NCI-H2029 treated with DMSO at 0.1 percent for 48 hours (cell line): ENCODE measurements at regions not wholly inside any gene's neighbourhood (a gene's known extent, or its start where the extent isn't known, plus 50 kb on each side); places are given as distances from the start of the nearest gene placed in this dataset.
"Not testable (repeated sequence)": the region's sequence is repeated elsewhere in the genome, so short reads cannot be mapped to it uniquely, and the experiment has no call there.

Experiments used
- DNase-seq: peaks from one replicate; lab custom pipeline; 2025; lab: John Stamatoyannopoulos, UW

DNA sequence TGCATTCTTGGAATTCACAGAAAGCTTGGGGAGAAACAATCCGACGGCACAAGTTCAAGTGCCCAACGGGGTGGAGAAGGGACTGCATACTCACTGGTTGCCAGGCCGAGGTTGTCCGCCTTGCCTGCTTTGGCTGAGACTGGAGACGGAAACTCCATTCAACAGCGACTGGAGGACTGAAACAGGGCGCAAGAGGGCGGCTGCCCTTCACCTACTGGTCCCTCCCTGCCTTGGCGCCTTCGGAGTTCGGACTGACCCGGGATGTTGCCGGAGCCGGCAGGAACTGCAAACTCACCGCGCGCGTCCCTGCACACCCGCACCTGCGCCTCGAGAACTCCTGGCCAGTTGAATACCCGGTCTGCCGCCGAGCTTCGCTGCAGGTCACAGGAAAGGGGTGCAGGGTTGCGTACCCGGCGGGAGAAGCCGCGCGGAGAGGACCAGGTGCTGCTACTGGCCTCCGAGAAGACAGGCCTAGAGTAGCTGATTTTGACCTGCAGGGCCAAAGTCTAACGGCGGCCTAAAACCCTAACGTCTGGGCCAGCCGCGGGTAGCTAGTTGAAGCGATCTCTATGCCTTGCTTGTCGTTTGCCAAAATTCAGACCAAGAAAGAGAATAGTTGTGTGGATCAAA is 132.9 kb downstream of the FAM72B start:
- DNase-seq: not testable (repeated sequence)

DNA sequence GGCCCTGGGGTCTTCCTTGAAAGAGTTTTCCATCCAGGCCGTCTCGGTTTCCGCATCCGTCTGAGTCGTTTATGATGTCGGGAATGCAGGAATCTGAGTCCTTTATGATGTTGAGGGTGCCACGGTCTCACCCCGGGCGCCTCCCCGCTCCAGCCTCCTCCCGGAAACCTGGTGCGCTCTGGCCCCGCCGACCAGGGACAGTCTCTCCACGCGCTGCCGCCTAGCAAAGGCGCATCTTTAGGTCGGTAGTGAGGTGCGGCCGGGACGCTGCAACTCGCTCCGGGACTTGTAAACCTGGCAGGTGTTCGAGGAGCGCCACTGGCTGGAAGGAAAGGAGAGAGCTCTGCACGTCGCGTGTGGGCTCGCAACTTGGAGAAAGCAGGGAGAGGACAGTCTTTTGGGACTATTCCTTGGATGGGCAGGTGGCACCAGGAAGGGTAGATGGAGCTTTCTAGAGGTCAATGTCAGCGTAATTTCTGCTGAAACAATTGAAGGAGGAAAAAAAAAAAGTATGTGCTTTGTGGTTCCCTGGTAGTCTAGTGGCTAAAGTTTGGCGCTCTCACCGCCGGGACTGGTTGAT is 132.0 kb downstream of the FAM72B start:
- not testable (repeated sequence) for DNase-seq

DNA sequence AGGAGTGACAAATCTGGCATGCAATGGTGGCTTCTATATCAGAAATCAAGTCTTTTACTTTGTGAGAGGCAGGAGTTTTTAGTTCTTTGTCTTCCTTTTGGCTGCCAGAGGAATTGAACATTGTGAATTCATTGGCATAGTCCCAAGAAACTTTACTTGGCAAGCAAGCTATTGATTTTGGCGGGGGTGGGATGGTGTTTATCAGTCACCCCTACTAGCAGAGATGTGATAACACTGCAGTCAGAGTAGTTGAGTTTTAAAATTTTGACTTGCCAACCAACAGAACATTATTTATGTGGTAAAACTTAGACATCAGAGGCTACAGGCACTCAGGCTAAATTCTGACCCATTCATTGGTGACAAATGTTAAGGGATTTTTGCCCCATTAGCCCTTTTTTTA is 129.2 kb downstream of the FAM72B start:
- DNase-seq: not testable (repeated sequence)

DNA sequence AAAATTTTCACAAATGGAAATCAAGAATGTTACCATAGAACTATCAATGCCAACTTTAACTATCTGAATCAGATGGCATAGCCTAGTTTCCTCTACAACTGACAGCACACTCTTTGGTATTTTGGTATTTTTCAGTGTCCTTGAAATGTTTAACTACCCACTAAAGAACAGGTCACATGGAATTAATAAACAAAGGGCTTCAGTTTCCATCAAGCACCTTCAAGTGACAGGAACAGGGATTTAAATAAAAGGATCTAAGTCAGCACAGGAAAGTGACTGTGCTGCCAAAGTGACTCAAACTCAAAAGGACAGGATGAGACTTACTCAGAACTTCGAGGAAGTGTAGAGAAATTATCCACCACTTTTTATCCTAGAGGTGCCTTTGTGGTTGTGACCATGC is 117.2 kb downstream of the FAM72B start:
- DNase-seq: not testable (repeated sequence)

DNA sequence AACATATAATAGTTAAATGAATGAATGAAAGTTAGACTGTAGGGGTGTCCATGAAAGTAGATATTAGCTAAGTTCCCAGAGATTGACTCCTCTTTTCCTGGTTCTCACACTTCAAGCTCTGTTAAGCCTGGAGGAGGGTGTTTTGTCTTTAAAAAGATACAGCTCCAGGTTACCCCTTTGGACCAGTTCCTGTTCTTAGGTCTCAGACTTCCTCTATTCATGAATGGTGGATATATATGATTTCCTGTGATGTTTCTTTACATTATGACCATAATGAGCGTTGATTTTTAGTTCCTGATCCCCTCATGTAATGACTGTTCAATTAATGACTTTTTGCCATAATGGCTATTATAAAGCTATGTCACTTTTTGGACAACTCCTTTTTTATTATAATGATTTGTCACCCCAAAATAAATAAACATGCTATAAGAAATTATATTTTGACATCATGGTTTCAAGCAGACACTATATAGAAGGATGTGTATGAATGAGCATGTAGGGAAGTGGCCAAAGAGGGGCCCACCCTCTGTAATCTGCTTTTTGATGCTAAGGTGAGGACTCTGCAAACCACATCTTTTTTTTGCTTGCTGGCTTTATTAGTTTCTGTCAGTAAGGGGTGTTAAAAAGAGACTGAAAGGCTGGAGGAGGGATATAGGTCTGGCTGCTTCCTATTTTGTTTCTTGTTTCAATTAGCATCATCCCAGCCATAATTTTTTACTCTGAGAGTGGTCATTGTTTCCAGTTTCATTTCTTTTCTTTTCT is 115.2 kb downstream of the FAM72B start:
- DNase-seq: not testable (repeated sequence)

DNA sequence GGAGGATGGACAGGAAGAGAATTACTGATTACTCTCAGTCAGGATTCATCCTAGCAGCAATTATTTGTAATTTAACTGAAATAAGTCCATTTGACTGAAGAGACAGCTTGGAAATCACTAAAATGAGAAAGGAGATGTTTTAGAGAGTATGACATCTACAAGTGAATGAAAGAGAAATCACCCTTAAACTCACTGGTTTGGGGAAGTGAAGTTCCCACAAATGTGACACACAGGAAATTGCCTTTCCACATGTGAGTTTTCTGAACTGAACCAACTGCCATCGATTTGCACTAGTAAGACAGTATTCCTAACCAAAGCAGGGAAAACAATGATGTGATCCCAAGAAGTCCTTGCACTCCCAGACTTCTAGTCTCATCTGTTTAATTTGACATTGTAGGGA is 110.3 kb downstream of the FAM72B start:
- not testable (repeated sequence) for DNase-seq

DNA sequence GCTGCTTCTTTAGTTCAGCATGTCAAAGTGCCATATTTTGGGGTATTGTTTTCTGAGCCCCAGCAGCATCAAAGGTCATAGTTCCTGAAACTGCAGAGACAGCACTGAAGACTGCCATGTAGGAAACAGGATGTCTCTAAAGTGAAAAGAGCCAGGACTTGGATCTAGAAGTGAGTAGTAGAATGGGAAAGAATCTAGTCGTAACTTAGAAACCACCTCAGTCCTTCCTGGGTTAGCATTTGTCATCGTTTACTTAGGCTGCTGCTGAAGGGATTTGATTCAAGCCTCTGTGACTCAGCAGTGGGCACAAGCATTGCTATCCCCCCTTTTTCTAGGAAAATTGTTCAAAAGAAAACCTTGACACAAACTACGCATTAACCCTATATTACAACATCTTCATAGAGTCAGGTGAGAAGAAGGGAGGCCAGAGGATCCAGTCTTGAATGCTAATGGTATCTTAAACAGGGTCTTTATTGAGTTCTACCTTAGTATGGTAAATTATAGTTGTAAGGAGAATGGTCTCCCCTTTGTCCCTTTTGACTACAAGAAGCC is 108.8 kb downstream of the FAM72B start:
- DNase-seq: not testable (repeated sequence)

DNA sequence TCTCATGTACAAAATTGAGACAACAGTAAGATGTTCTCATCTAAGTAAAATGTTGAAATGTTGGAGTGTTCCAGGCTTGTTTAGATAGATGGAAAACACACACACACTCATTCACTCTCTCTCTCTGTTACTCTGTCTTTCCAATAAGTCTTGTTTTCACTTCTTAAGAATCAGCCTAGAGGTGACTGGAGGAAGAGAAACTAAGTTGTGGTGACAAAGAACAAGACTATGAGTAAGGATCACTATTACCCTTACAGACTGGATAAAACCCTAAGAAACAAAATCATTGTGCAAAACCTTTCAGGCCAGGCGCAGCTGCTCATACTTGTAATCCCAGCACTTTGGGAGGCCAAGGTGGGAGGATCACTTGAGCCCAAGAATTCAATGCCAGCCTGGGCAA is 107.5 kb downstream of the FAM72B start:
- not testable (repeated sequence) for DNase-seq

DNA sequence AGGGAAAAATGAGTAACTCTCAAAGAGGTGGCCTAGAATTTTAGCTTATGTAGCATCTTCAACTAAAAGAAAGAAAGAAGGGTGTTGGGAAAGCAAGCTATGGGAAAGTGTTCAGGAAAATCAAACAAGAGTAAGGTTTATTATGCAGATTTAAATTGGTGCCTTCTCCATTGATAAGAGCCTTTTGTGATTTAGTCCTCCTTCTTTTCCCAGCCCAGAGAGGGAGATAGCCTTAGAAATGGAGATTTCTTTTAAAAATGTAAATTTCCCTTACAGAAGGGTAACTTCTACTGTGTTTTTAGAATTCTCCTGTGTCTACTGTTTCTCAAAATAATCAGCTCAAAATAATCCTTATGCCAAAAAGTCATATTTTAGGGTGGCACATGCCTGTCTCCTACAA is 104.5 kb downstream of the FAM72B start:
- DNase-seq: not testable (repeated sequence)

DNA sequence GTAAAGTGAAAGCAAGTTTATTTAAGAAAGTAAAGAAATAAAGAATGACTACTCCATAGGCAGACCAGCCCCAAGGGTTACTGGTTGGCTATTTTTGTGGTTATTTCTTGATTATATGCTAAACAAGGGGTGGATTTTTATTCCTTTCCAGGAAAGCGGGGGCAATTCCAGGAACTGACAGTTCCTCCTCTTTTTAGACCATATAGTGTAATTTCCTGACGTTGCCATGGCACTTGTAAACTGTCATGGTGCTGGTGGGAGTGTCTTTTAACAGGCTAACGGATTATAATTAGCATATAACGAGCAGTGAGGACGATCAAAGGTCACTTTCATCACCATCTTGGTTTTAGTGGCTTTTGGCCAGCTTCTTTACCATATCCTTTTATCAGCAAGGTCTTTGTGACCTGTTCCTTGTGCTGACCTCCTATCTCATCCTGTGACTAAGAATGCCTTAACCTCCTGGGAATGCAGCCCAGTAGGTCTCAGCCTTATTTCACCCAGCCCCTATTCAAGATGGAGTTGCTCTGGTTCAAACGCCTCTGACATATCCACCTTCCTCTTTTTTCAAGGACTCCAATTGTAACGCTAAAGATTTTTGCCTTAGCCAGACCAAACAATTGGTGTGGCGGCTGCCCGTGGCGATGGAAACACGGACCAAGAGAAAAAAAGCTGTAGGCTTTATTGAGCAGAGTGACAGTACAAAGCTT is 103.8 kb downstream of the FAM72B start:
- not testable (repeated sequence) for DNase-seq

DNA sequence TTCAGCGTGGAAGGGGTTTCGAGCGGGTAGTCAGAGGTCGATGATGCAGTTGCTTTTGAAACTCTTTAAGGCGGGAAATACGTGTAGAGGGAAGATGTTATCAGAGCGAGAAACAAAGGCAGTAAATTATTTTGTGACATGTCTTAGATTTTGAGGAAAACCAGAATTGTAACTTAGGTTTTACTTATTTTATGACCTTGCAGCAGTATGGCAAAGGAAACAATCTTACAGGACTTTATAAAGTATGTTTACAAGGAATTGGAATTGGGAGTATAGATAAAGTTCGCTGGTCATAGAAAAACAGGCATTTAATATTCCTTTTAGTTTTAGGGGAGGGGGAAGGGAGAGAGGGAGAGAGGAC is 103.3 kb downstream of the FAM72B start:
- not testable (repeated sequence) for DNase-seq

DNA sequence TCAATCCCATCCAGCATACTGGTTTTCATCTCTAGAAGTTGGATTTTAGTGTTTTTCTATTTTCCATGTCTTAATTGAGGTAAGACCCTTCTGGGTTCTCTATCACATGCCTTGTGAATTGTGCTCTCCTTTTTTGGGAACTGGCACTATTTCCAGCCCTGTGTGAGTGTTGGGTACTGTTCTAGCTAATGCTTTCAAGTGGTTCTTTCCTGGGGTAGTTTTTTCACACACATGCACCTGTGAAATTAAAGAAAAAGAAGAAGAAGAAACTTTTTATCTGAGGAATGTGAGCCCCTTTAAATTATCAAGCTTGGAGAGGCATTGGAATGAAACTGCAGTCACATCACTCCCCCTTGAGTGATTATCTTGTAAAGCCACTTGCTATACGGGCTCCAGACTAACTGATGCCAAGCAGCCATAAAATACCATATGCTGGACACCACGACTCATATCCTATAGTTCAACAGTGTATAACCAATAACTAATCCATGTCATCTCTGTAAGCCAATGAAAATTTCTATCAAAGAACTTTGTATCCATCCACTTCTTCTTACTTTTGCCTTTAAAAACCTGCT is 102.4 kb downstream of the FAM72B start:
- DNase-seq: not testable (repeated sequence)

DNA sequence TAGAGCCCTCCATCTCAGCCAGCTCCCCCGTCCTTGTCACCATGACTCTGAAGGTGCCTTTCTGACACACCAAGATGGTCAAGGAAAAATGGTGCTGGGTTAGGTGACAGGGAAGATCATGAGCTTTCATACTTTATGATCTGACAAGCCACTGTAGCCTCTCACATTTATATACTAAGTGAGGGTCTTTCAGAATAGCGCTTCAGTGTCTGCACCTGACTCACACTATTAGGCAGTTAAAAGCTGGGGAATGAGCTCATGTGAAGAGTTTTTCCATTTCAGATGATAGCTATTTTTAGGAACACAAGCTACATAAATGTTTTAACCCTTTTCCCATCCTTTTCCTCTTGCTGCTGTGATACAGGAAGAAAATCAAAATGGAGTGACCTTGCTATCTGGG is 101.1 kb downstream of the FAM72B start:
- not testable (repeated sequence) for DNase-seq

DNA sequence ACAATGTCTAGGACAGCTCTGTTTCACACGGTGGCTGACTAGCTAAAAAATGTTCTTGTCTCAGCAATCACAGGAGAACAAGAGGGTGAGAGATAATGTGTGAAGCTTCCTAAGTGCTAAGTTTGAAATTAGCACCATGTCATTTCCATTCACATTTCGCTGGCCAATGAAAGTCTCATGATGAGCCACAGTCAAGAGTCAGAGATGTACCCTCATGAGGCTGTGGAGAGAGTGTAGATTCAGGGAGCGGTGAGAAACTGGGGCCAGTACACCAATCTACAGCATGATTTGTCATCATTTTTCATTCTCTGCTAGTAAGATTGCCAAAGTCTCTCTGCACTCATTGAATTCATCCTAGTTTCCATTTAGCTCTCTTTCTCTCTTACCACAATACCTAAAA is 97.9 kb downstream of the FAM72B start:
- DNase-seq: not testable (repeated sequence)

DNA sequence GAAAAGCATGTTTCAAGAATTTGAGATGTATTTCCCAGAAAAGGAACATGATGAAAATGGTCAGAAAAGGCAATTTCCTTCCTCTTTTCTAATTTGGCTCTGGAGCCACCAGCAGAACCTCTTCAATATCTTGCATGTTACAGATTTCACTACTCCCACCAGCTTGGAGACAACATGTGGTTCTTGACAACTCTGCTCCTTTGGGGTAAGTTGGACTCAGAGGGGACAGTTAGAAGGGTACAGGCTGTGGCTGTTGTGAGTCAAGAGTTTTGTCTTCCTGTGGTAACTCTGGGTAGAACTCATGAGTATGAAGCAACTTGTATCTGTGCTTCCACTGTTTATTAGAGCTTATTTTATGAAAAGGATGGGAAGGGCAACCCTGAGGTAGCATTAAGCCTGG is 96.9 kb downstream of the FAM72B start:
- DNase-seq: not testable (repeated sequence)

DNA sequence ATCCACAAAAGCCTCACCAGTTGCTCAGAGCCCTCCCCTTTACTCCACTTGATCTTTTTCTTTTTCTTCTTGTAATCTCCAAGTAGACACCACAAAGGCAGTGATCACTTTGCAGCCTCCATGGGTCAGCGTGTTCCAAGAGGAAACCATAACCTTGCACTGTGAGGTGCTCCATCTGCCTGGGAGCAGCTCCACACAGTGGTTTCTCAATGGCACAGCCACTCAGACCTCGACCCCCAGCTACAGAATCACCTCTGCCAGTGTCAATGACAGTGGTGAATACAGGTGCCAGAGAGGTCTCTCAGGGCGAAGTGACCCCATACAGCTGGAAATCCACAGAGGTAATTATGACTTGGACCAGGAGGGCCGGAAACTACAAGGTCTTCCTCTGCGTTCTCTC is 95.6 kb downstream of the FAM72B start:
- DNase-seq: not testable (repeated sequence)

DNA sequence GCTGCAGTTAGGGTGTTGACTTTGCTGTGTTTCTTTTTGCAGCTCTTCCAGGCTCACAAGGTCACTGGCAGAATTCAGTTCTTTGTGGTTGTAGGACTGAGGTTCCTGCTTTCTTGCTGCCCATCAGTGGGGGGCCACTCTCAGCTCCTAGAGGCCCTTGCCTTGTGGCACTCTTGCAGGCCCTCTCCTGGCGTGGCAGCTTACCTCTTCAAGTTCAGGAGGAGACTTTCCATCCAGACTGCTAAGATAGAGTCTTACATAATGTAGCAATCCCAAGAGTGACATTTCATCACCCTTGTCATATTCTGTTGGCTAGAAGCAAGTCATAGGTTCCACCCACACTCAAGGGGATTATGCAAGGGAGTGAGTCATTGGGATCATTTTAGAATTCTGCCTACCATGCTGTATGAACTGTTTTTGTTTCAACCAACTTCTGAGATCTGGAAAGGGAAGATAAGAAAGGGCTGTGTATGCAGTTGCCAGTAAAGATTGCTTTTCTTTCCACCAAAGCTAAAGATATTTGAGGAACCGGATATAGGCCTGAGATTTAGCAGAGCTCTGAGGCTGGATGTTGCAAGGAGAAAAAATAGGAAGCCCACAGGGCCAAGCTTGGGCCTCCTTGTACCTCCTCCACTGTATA is 91.7 kb downstream of the FAM72B start:
- not testable (repeated sequence) for DNase-seq

DNA sequence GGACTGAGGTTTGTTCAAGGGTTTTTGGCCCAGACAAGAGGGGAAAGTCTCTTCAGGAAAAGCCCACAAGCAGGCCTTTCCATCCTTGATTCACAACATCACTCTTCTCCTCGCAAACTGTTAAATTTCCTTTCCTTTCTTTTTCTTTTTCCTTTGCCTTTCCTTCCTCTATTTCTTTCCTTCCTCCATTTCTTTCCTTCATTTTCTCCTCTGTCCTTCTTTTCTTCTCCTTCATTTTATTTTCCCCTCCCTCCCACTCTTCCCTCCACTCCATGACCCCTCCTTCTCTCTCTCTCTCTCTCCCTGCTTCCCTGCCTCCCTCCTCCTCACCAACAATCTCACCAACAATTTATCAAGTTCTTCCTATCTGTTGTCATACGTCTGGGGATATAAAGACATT is 89.1 kb downstream of the FAM72B start:
- DNase-seq: not testable (repeated sequence)

DNA sequence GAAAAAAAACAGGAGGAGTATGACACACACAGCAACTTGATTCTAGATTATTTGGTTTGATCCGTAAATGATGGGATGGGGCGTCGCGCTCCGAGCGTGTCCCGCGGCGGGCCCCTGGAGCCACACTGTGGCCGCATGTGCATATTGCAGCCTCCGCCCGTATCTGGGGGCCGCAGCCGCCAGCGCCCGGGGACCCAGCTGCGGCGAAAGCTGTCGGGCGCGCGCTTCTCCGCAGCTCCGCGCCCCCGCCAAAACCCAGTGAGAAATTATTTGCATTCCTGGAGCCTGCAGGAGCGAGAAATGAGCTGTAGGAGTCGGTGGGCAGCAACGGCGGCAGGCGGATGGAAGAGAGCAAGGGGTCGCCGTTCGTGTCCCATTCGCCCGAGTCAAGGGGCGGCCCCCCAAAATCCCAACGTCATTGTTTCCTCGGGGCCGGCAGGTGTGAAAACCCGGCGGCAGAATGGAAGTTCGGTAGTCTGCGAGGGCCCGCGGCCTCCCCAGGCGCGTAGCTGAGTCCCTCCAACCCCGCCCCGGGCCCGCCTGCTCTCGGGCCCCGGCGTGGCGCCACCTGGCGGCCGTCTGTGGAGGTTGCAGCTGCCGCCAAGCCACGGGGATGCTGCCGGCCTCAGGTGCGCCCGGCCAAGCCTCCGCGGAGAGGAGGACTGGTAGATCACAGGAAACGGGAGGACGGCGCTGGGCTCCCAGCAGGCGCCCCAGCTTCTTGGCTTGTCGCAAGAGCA is 86.8 kb downstream of the FAM72B start:
- DNase-seq: not testable (repeated sequence)

DNA sequence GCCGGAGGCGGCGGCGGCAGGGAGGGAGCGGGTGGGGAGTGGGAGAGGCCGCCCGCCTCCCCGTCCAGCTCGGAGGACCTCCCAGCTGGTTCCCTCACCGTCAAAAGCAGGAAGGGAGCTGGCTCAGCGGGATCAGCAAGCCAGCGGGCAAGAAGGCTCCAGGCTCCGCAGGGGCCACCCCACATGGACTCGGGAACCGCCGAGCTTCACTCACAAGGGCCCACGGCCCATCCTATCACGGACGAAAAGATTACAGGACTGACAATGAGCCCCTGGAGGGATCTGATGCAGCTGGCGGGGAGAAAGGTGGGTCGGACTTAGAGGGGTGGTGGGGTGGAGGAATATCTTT is 86.3 kb downstream of the FAM72B start:
- DNase-seq: not testable (repeated sequence)

DNA sequence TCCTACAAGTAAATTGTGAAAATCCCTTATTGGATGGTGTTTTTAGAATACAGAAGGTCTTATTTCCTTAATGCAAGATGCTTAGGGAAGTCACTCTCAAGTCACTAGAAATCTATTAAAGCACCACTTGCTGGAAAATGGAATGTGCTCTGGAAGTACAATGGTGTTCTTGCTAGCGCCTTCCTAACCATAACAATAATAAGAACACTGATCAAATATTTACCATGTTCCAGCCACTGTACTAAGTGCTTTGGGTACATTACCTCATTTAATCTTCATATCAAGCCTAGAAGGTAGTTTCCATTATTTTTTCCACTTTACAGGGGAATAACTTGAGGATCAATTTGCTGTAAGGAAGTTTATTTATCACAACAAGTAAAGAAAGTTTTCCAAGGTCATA is 75.1 kb downstream of the FAM72B start:
- DNase-seq: not testable (repeated sequence)
